Eye (tissue), 1 donor: ENCODE measurements at regions not wholly inside any gene's neighbourhood (a gene's known extent, or its start where the extent isn't known, plus 50 kb on each side); places are given as distances from the start of the nearest gene placed in this dataset.

Experiments used
- DNase-seq: peaks from one replicate; pipeline ENCODE4 v3.0.0-alpha.2; 2015

- no peak for DNase-seq
These were observed 200.0 kb upstream of the NAV2 start for GRCh38 chr11:19512618-19513017.

GRCh38 chr11:19511413-19512183, 201.0 kb upstream of the NAV2 start:
- no peak for DNase-seq

GRCh38 chr11:19511066-19511412, 201.6 kb upstream of the NAV2 start:
- DNase-seq, result no peak

- DNase-seq, result no peak
These were observed 202.2 kb upstream of the NAV2 start for GRCh38 chr11:19510468-19510867.

GRCh38 chr11:19509215-19509614, 203.4 kb upstream of the NAV2 start:
- no peak for DNase-seq

GRCh38 chr11:19508165-19508564, 204.5 kb upstream of the NAV2 start:
- DNase-seq, result no peak

GRCh38 chr11:19506816-19507486, 205.7 kb upstream of the NAV2 start:
- no peak for DNase-seq

GRCh38 chr11:19502691-19503253, 209.9 kb upstream of the NAV2 start:
- no peak for DNase-seq

- DNase-seq, result no peak
These were observed 211.0 kb upstream of the NAV2 start for GRCh38 chr11:19501631-19502030.

- DNase-seq, result no peak
These were observed 212.6 kb upstream of the NAV2 start for GRCh38 chr11:19499999-19500398.

GRCh38 chr11:19499026-19499669, 213.5 kb upstream of the NAV2 start:
- DNase-seq, result no peak

GRCh38 chr11:19493446-19494213, 219.0 kb upstream of the NAV2 start:
- DNase-seq, result peak; percentile 24

- no peak for DNase-seq
These were observed 230.1 kb upstream of the NAV2 start for GRCh38 chr11:19482319-19483100.

GRCh38 chr11:19480540-19480939, 232.1 kb upstream of the NAV2 start:
- peak; percentile 82 for DNase-seq

- peak; percentile 91 for DNase-seq
These were observed 233.7 kb upstream of the NAV2 start for GRCh38 chr11:19478891-19479290.

- peak; percentile 61 for DNase-seq
These were observed 234.4 kb upstream of the E2F8 start for GRCh38 chr11:19474954-19475721.

GRCh38 chr11:19474211-19474610, 233.5 kb upstream of the E2F8 start:
- no peak for DNase-seq

GRCh38 chr11:19472679-19473078, 231.9 kb upstream of the E2F8 start:
- no peak for DNase-seq

- DNase-seq, result no peak
These were observed 227.2 kb upstream of the E2F8 start for GRCh38 chr11:19467904-19468303.

GRCh38 chr11:19466314-19466713, 225.6 kb upstream of the E2F8 start:
- no peak for DNase-seq

- no peak for DNase-seq
These were observed 223.2 kb upstream of the E2F8 start for GRCh38 chr11:19463976-19464375.
